ENCODE measurements at regions not wholly inside any gene's neighbourhood (a gene's known extent, or its start where the extent isn't known, plus 50 kb on each side); places are given as distances from the start of the nearest gene placed in this dataset.
"Not testable (repeated sequence)": the region's sequence is repeated elsewhere in the genome, so short reads cannot be mapped to it uniquely, and the experiment has no call there.

DNA sequence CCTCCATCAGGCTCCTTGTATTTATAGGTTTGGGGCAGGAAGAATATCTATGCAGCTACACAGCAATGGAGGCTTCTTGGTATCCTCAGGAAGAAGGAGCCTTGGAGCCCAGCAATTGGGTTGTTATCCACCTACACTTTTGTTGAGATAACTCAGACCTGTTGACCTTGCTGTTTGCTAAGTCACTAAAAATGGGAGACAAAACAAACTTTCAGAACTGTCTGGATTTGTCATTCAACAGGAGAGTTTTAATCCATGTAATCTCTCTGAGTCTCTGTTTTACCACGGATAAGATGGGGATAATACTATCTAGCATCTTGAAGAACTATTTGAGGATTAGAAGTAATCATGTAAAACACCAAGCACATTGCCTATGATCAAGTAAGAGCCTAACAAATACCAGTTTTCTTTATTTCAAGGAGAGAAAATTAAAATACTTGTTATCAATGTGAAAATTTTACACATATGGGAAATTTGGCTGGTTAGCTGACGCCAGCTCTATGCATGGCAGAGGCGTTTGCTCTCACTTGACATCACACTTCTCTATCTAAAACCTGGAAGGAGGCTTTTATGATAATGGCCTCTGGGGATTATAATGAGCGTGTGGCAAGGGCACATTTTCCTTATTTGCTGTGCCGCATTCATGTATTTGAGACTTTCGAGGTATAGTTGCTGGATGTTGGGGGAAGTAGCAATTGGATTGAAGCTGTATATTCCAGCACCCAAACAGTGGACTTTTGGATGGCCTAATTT, 215.6 kb downstream of the PDCD6IP start:
- no peak for DNase-seq

- DNase-seq = no peak
Observed at GRCh38 chr3:34015204-34016142, 217.0 kb downstream of the PDCD6IP start.

- DNase-seq = peak; percentile 38
Observed at GRCh38 chr3:34016925-34017587, 218.6 kb downstream of the PDCD6IP start.

DNA sequence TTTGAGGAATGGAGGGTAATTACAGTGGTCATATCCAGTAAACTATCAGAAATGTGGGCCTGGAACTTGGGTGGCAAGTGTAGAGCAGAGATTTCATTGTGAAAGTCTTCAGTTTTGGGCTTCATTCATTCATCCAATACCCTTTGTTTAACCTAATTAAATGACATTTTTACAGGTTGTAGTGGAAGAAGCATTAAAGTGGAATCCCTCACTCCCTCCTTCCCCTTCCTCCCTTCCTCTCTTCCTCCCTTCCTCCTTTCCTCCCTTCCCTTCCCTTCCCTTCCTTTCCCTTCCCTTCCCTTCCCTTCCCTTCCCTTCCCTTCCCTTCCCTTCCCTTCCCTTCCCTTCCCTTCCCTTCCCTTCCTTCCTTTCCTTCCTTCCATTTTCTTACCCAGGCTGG, 219.3 kb downstream of the PDCD6IP start:
- DNase-seq = no peak

DNA sequence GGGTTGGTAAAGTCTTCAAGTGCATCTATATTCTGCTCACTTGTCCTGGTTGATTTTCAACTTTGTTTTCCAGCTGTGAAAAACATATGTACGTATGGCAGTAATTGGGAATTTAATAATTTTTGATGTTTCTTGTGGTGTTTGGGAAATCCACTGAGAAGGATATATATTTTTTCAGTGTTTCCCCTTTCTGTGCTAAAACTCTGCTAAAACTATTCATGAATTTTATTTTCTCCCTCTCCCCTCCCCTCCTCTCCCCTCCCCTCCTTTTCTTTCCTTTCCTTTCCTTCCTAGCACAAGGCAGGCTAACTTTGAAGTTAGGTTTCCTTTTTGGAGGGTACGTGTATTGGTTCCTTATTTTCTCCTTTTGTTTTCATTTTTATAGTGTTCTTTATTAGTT, 220.7 kb downstream of the PDCD6IP start:
- DNase-seq = no peak

DNA sequence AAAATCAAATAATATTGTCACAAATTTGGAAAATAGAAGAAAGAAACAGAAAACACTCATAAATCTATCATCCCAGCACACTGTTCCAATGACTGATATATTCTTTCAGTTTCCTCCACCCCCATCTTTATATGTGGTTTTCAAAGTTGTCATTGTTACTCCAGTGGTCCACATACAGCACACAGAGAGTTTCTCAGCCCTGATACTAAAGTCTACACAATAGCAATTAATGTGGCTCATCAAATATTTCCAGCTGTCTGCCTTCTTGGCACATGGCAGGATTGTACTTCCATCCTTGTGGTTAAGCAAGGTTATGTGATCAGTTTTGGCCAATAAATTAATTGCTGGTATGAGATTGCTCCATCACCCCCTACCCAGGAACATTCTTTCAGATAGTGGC, 221.7 kb downstream of the PDCD6IP start:
- no peak for DNase-seq

GRCh38 chr3:34020726-34021680, 222.6 kb downstream of the PDCD6IP start:
- no peak for DNase-seq

- DNase-seq = no peak
Observed at GRCh38 chr3:34022147-34022546, 223.7 kb downstream of the PDCD6IP start.

DNA sequence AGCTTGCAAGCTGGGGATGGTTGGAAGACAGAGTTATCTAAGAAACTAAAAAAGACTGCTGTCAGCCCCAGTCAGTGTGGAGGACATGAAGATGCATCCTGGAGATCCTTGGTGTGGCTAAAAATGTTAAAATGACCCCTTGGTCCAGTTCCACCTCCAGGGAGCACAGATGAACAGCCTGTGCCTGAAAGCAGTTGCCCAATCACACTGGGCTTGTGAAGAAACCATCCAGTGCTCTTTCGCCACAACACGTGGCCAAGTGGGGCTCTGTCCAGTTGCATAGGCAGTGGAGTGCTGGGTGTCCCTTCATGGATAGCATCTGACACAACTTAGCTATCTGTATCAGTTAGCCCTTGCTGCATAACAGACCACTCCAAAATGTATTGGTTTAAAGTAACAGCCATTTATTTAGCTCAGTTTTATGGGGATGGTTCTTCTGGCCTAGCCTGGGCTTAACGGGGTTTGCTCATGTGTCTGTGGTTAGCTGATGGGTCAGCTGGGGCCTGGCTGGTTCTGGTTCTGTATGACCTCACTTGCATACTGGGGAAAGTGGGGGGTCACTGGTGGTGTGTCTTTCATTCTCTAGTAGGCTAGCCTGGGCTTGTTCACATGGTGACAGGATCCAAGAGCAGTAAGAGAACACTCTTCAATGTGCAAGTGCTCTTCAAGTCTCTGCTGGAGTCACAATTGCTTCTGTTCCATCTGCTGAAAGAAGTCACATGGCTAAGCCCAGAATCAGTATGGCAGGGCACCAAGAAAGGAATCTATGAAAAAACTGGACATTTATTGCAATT, 226.2 kb downstream of the PDCD6IP start:
- DNase-seq = no peak

GRCh38 chr3:34033839-34034238, 235.4 kb downstream of the PDCD6IP start:
- no peak for DNase-seq

GRCh38 chr3:34034840-34035239, 236.4 kb downstream of the PDCD6IP start:
- no peak for DNase-seq

DNA sequence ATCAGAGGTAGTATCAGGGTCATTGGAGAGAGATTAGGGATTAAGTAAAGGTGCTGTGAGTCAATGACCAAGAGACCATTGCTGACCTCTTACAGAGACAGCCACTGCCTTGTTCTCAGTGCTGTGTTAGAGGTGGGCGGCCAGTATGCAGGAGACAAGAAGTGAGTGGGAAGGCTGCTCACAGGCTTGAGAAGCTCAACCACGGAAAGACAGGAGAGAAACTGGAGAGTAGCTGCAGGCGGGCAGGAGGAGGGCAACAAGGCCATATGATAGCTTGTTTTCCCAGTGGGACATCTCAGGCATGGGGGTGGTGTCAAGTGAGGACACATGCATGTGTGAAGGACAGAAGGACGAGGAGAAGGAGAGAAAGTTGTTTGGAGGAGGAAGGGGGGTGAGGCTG, 237.3 kb downstream of the PDCD6IP start:
- DNase-seq = no peak

DNA sequence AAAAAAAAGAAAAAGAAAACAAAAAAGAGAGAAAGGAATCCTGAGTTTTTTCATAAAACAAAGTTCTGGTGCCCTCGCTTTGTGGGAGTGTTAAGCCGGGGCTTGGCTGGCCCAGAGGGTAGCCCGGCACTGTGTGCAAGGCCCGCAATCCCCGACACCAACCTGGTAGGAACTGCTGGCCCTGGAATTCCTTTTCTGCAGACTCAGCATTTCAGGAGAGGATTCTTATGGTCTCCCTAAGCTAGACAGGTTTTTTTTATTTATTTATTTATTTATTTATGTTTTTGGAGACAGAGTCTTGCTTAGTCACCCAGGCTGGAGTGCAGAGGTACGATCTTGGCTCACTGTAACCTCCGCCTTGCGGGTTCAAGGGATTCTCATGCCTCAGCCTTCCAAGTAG, 238.8 kb downstream of the PDCD6IP start:
- no peak for DNase-seq

DNA sequence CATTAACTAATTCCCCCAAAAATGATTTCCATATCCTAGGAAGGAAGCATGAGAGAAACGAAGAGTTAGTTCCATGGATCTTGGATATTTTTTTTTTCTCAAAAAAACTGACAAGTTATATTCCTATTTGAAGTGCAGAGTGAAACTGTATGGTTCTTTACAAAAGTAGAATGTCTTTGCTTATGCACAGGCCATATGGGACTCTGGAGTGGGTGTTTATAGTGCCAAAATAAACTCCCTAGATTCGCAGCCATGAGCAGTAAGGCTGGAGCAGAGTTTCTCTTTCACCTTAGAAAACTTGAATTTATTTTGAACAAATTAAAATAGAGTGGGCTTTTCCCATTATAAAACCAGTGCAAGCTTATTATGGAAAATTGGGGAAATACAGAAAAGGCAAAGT, 239.7 kb downstream of the PDCD6IP start:
- no peak for DNase-seq

GRCh38 chr3:34046154-34046553, 247.7 kb downstream of the PDCD6IP start:
- DNase-seq = no peak

DNA sequence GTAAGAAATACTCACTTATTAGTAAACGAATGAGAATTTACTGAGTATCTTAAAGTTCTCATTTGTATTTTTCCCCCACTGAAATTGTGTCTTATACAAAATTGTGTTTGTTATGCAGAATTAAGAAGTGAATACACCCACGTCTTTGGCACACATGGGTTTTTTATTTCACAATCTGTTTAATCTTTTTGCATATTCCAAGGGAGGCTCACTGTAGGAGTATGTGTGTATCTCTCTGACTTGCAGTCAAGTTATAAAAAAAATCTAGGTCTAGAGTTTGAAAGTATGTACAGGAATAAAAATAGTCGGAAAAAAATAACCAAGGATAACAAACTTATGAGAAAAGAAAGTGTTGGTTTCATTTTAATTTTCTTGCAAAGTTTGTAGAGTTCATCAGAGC, 255.2 kb downstream of the PDCD6IP start:
- no peak for DNase-seq

DNA sequence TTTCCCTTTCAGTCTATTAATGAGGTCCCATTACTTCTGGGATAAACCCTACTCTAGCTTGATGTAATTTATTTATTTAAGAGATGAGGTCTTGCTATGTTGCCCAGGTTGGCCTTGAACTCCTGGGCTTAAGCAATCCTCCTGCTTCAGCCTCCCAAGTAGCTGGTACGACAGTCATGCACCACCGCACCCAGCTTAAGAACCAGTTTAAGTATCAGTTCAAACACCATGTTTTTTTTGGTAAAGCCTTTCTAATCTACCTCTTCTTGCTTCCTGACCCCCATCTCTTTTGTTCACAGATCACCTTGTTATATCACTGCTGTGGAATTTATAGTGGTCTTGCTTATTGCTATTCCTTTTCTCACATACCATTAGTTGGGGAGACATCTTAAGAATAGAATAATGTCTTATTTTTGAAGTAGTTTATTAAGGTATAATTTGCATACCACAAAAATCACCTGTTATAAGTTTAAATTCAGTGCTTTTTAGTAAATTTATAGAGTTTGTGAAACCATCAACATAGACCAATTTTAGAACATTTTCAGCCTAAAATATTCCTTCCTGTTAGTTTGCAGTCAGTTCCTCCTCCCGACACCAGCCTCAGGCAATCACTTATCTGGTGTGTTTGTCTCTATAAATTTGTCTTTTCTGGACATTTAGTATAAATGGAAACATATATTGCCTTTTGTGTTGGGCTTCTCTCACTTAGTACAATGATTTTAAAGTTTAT, 257.9 kb downstream of the PDCD6IP start:
- DNase-seq = no peak

GRCh38 chr3:34056951-34057390, 258.5 kb downstream of the PDCD6IP start:
- DNase-seq = no peak

- not testable (repeated sequence) for DNase-seq
Observed at GRCh38 chr3:34060995-34061394, 262.6 kb downstream of the PDCD6IP start.

- no peak for DNase-seq
Observed at GRCh38 chr3:34065901-34066300, 267.5 kb downstream of the PDCD6IP start.

DNA sequence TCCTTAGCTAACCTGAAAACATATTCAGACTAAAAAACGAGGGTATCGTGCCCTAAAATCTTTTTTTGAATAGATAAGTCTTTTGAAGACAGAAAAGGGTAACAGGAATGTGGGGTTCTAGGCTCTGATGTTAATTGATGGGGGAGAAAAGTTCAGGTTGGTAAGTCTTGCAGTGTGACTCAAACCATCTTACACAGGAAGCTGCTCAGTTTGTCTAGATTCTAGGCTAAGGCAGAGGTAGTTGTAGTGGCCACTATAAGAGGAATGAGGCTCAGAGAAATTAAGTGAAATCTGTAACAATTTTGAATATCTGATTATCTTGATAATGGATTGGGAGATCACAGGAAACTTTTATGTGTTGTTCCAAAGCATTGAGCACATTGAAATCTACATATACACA, 267.9 kb downstream of the PDCD6IP start:
- no peak for DNase-seq
